ENCODE measurements at regions not wholly inside any gene's neighbourhood (a gene's known extent, or its start where the extent isn't known, plus 50 kb on each side); places are given as distances from the start of the nearest gene placed in this dataset.

DNA sequence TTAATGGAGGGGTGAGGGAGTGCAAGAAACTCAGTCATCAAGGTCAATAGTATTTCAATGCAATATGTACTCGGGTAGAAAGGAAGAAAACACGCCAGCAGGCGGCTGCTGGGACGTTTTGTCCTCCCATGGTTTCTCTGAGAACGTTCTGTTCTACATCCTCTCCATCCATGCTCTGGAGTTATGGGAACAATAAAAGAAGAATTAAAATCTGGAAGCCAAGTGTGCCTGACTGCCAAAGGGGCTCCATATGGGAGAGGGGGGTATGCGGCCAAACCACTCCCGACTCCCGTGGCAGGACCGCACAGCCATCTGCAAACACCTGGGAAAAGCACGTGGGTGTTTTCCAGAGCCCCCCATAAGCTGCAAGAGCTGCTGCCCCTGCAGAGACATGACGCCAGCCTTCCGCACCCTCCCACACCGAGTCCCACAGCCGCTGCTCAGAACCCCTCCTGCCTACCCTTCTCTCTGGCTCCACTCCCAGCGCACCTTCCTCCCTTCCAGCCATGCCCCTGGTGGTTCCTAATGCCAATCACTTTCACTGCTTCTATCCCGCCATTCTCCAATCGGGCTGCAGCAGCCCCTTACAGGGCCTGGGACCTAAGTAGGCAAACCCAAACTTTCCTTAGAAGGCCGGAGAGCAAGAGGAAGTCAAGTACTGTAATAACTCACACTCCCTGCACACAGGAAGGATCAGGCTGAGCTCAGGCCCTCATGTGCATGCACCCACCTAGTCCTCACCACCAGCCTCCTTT lies 241.6 kb downstream of the SYK start:
- Histone ChIP-seq H3K27ac (replicated peaks) (no peak overlapping the region), H3K4me3 (replicated peaks; ENCODE audit: insufficient read depth, low read length) (no peak overlapping the region), H3K27me3 (ENCODE audit: insufficient read depth, poor library complexity, severe bottlenecking) (no peaks in the 10 kb centered on the region)
- TF ChIP-seq SPI1 (IDR thresholded peaks at IDR 0.05; ENCODE audit: borderline replicate concordance, low read depth), result peak; percentile 5; the same call in 1 of the 2 replicates
- TF ChIP-seq, protein P1, sequence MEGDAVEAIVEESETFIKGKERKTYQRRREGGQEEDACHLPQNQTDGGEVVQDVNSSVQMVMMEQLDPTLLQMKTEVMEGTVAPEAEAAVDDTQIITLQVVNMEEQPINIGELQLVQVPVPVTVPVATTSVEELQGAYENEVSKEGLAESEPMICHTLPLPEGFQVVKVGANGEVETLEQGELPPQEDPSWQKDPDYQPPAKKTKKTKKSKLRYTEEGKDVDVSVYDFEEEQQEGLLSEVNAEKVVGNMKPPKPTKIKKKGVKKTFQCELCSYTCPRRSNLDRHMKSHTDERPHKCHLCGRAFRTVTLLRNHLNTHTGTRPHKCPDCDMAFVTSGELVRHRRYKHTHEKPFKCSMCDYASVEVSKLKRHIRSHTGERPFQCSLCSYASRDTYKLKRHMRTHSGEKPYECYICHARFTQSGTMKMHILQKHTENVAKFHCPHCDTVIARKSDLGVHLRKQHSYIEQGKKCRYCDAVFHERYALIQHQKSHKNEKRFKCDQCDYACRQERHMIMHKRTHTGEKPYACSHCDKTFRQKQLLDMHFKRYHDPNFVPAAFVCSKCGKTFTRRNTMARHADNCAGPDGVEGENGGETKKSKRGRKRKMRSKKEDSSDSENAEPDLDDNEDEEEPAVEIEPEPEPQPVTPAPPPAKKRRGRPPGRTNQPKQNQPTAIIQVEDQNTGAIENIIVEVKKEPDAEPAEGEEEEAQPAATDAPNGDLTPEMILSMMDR (IDR thresholded peaks at IDR 0.05; ENCODE audit: insufficient read depth, low read length), result no peak
- no peak for TF ChIP-seq GABPA (IDR thresholded peaks at IDR 0.05; ENCODE audit: low read depth)
- TF ChIP-seq, protein P2, sequence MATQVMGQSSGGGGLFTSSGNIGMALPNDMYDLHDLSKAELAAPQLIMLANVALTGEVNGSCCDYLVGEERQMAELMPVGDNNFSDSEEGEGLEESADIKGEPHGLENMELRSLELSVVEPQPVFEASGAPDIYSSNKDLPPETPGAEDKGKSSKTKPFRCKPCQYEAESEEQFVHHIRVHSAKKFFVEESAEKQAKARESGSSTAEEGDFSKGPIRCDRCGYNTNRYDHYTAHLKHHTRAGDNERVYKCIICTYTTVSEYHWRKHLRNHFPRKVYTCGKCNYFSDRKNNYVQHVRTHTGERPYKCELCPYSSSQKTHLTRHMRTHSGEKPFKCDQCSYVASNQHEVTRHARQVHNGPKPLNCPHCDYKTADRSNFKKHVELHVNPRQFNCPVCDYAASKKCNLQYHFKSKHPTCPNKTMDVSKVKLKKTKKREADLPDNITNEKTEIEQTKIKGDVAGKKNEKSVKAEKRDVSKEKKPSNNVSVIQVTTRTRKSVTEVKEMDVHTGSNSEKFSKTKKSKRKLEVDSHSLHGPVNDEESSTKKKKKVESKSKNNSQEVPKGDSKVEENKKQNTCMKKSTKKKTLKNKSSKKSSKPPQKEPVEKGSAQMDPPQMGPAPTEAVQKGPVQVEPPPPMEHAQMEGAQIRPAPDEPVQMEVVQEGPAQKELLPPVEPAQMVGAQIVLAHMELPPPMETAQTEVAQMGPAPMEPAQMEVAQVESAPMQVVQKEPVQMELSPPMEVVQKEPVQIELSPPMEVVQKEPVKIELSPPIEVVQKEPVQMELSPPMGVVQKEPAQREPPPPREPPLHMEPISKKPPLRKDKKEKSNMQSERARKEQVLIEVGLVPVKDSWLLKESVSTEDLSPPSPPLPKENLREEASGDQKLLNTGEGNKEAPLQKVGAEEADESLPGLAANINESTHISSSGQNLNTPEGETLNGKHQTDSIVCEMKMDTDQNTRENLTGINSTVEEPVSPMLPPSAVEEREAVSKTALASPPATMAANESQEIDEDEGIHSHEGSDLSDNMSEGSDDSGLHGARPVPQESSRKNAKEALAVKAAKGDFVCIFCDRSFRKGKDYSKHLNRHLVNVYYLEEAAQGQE (IDR thresholded peaks at IDR 0.05; ENCODE audit: insufficient replicate concordance, low read depth), result no peak
- TF ChIP-seq POLR2AphosphoS5 (IDR thresholded peaks at IDR 0.05; ENCODE audit: low read depth), result no peak
- DNase-seq (ENCODE audit: low read depth in 1 of 2, low spot score in 1 of 2), result no peak

DNA sequence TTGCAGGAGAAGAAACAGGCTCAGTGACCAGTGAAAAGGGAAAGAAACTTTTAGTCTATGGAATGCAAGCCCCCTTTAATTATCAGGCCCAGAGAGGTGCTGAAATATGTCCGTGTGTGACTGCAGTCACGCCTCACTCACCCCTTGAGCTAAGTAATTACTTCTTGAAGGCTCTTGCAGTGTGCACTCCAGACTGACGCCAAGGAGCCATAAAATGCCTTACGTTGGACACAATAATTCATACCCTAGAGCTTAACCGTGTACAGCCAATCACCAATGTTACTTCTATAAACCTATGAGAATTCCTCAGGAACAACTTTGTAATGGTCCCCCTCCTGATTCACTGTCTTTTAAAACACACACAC lies 242.2 kb downstream of the SYK start:
- Histone ChIP-seq H3K27ac (replicated peaks) (no peak overlapping the region), H3K27me3 (ENCODE audit: insufficient read depth, poor library complexity, severe bottlenecking) (no peaks in the 10 kb centered on the region), H3K4me3 (replicated peaks; ENCODE audit: insufficient read depth, low read length) (no peak overlapping the region)
- TF ChIP-seq, protein P2 (IDR thresholded peaks at IDR 0.05; ENCODE audit: insufficient replicate concordance, low read depth), result no peak
- no peak for TF ChIP-seq POLR2AphosphoS5 (IDR thresholded peaks at IDR 0.05; ENCODE audit: low read depth)
- TF ChIP-seq GABPA (IDR thresholded peaks at IDR 0.05; ENCODE audit: low read depth), result no peak
- DNase-seq (ENCODE audit: low read depth in 1 of 2, low spot score in 1 of 2), result no peak

DNA sequence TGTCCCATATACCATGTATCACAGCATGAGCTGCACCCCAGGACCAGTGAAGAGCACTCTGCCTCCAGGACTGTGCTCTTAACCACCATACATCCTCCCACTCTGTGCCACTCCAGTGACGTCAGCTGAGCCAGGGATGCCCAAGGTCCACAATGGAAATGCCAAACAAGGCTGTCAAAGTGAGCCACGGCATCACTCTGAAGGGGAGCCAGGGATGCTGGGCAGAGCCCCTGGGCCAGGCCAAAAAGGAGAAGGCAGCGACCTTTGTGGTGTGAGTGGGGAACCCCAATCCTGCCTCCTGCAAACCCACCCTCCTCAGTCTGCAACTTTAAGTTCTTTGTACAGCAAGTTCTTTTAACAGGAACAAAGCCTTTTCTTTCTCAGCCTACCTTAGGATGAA lies 242.7 kb downstream of the SYK start:
- Histone ChIP-seq H3K4me3 (replicated peaks; ENCODE audit: insufficient read depth, low read length) (no peak overlapping the region), H3K27me3 (ENCODE audit: insufficient read depth, poor library complexity, severe bottlenecking) (no peaks in the 10 kb centered on the region), H3K27ac (replicated peaks) (no peak overlapping the region)
- TF ChIP-seq GABPA (IDR thresholded peaks at IDR 0.05; ENCODE audit: low read depth) (no peak), POLR2AphosphoS5 (IDR thresholded peaks at IDR 0.05; ENCODE audit: low read depth) (no peak), SPI1 (IDR thresholded peaks at IDR 0.05; ENCODE audit: borderline replicate concordance, low read depth) (no peak)
- TF ChIP-seq, protein P2 (IDR thresholded peaks at IDR 0.05; ENCODE audit: insufficient replicate concordance, low read depth), result no peak
- TF ChIP-seq, protein P1 (IDR thresholded peaks at IDR 0.05; ENCODE audit: insufficient read depth, low read length), result no peak
- DNase-seq (ENCODE audit: low read depth in 1 of 2, low spot score in 1 of 2), result no peak

Data from HL-60 (cell line).